Lung (tissue), 11 donors: ENCODE measurements at regions not wholly inside any gene's neighbourhood (a gene's known extent, or its start where the extent isn't known, plus 50 kb on each side); places are given as distances from the start of the nearest gene placed in this dataset.

ENCODE experiments used
- ATAC-seq: fragments of 200-7000 bp; cut with Tn5 transposase; one replicate; pipeline ENCODE4 v1.9.1; 2020; ENCODE audit warnings: moderate number of reproducible peaks; ENCODE audit not compliant: insufficient read depth, low FRiP score
- DNase-seq, 3 donors: peaks; one replicate each; pipeline ENCODE4 v3.0.0-alpha.2; 2013 to 2017
- H3K27ac ChIP-seq, 2 donors: one replicate each; pipeline ENCODE4 v1.5.1; 2013; ENCODE audit warnings: mild to moderate bottlenecking in 2 of 2, moderate library complexity in 2 of 2, control low read depth in 1 of 2, inconsistent platforms in 1 of 2, low read depth in 1 of 2, low read length in 1 of 2
- H3K27me3 ChIP-seq, 3 donors: one replicate each; pipeline ENCODE4 v1.5.1; 2013; ENCODE audit warnings: low read length in 2 of 3; ENCODE audit not compliant: control insufficient read depth in 3 of 3, insufficient read depth in 3 of 3
- H3K36me3 ChIP-seq, 4 donors: one replicate each; pipeline ENCODE4 v1.5.1; 2013; ENCODE audit warnings: low read length in 4 of 4, mild to moderate bottlenecking in 1 of 4, moderate library complexity in 1 of 4; ENCODE audit not compliant: control insufficient read depth in 4 of 4, insufficient read depth in 4 of 4
- H3K4me1 ChIP-seq, 5 donors: one replicate each; pipeline ENCODE4 v1.5.1; 2013; ENCODE audit warnings: low read length in 5 of 5, mild to moderate bottlenecking in 2 of 5, moderate library complexity in 1 of 5; ENCODE audit not compliant: control insufficient read depth in 5 of 5, insufficient read depth in 5 of 5
- H3K4me3 ChIP-seq: one replicate; pipeline ENCODE4 v1.5.1; 2013; ENCODE audit warnings: mild to moderate bottlenecking, control low read depth, moderate library complexity
- H3K9ac ChIP-seq, 2 donors: one replicate each; pipeline ENCODE4 v1.5.1; 2013; ENCODE audit warnings: low read length in 2 of 2, control low read depth in 1 of 2; ENCODE audit not compliant: insufficient read depth in 1 of 2
- H3K9me3 ChIP-seq, 4 donors: one replicate each; pipeline ENCODE4 v1.5.1; 2013; ENCODE audit warnings: low read length in 3 of 4, mild to moderate bottlenecking in 1 of 4, moderate library complexity in 1 of 4; ENCODE audit not compliant: control insufficient read depth in 4 of 4, insufficient read depth in 3 of 4
- CTCF ChIP-seq: IDR thresholded peaks from 2 replicates; pipeline ENCODE4 v1.5.1; 2012; ENCODE audit warnings: mild to moderate bottlenecking; ENCODE audit errors: control extremely low read depth, extremely low read depth
- WGBS, 2 donors: extraction: QIAGEN DNeasy Blood & Tissue Kit; methylation state at CpG; one replicate each; pipeline ENCODE4 v1.1.7; 2013; 5-methylcytosine and 5-hydroxymethylcytosine counted together
- donor health status: control.
- donor health status: control.
- donor health status: Bipolar disorder and iron deficiency.
- donor health status: healthy.
- donor health status: DM: yes; HTN: yes; CAD: no.

- Histone ChIP-seq H3K36me3 (no peaks in the 10 kb centered on the region), H3K4me1 (peaks cover 0 to 3% (median 0%) of the 10 kb centered on the region in 5 donors), H3K4me3 (no peak overlapping the region), H3K27ac (no peak overlapping the region), H3K9ac (no peak overlapping the region), H3K9me3 (no peaks in the 10 kb centered on the region), H3K27me3 (no peaks in the 10 kb centered on the region)
- no peak for DNase-seq
- TF ChIP-seq CTCF: no peak
- 44 to 88% methylated on average over 2 of the region's 2 CpGs for WGBS, 2 donors
- no peak for ATAC-seq
Measured at GRCh38 chr7:79882922-79883321, 251.7 kb upstream of the GNAI1 start.

GRCh38 chr7:79880312-79880711 is 254.3 kb upstream of the GNAI1 start:
- H3K27me3 ChIP-seq: no peaks in the 10 kb centered on the region
- H3K36me3 ChIP-seq: no peaks in the 10 kb centered on the region
- no peak overlapping the region for H3K27ac ChIP-seq
- peaks cover 0 to 3% (median 0%) of the 10 kb centered on the region in 5 donors for H3K4me1 ChIP-seq
- H3K9me3 ChIP-seq: no peaks in the 10 kb centered on the region
- no peak for TF ChIP-seq CTCF
- H3K4me3 ChIP-seq: no peak overlapping the region
- ATAC-seq (no peak), DNase-seq (peak in 2 of 3 donors; percentile 53 to 75)
- H3K9ac ChIP-seq: no peak overlapping the region
- 67 to 84% methylated on average over 2 of the region's 2 CpGs for WGBS, 2 donors

GRCh38 chr7:79877874-79878465 is 256.7 kb upstream of the GNAI1 start:
- ATAC-seq (no peak), DNase-seq (no peak)
- no peak overlapping the region for H3K27ac ChIP-seq
- H3K9me3 ChIP-seq: no peaks in the 10 kb centered on the region
- no peaks in the 10 kb centered on the region for H3K27me3 ChIP-seq
- no peak overlapping the region for H3K9ac ChIP-seq
- WGBS, 2 donors: 87 to 95% methylated on average over 3 of the region's 3 CpGs
- peaks cover 0 to 3% (median 0%) of the 10 kb centered on the region in 5 donors for H3K4me1 ChIP-seq
- TF ChIP-seq CTCF: no peak
- H3K36me3 ChIP-seq: no peaks in the 10 kb centered on the region
- H3K4me3 ChIP-seq: no peak overlapping the region

- DNase-seq (peak; percentile 14 to 67 (median 29)), ATAC-seq (no peak)
- no peak for TF ChIP-seq CTCF
- Histone ChIP-seq H3K4me1 (peaks cover 0 to 3% (median 0%) of the 10 kb centered on the region in 5 donors), H3K9me3 (no peaks in the 10 kb centered on the region), H3K27me3 (no peaks in the 10 kb centered on the region), H3K27ac (no peak overlapping the region), H3K36me3 (no peaks in the 10 kb centered on the region), H3K4me3 (no peak overlapping the region), H3K9ac (no peak overlapping the region)
- WGBS, 2 donors: 61 to 75% methylated on average over 6 of the region's 6 CpGs
Measured at GRCh38 chr7:79876848-79877252, 257.8 kb upstream of the GNAI1 start.
